GM13976 (cell line): ENCODE measurements at regions not wholly inside any gene's neighbourhood (a gene's known extent, or its start where the extent isn't known, plus 50 kb on each side); places are given as distances from the start of the nearest gene placed in this dataset.

Experiments used
- DNase-seq: peaks from one replicate; pipeline ENCODE4 v3.0.0; 2012; ENCODE audit warnings: low spot score
- in situ Hi-C: fragments of 300-500 bp; cut with MboI; formaldehyde crosslinking; loops from one replicate; pipeline ENCODE4 v1.12.0; 2022; ENCODE audit warnings: low sequenced_read_pairs, mixed read lengths, inconsistent platforms; ENCODE audit not compliant: unreplicated experiment
- TF ChIP-seq, protein P1 (sequence below): IDR thresholded peaks from 2 replicates; pipeline ENCODE4 v1.5.1; 2012; ENCODE audit warnings: borderline replicate concordance, mild to moderate bottlenecking; ENCODE audit not compliant: insufficient read depth; ENCODE audit errors: extremely low read depth, missing control alignments, control extremely low read depth

DNA sequence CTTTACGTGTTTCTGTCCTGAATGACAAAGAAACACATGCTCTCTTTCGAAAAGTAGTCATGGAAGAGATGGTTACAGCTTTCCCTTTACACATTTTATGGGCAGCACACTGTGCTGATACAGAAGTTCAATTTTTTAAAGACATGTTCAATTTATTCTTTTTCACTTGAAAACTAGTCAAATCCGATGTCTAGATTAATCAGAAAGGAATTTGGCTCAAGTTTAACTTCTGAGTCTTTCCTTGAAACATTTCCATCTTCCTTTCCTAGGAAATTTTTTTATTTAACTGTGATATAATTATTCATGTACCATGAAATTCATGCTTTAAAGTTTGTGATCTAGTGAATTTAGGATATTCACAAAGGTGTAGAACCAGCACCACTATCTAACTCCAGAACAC is 360.1 kb downstream of the TNS3 start:
- in situ Hi-C loops = no loop called here
- TF ChIP-seq, protein P1, sequence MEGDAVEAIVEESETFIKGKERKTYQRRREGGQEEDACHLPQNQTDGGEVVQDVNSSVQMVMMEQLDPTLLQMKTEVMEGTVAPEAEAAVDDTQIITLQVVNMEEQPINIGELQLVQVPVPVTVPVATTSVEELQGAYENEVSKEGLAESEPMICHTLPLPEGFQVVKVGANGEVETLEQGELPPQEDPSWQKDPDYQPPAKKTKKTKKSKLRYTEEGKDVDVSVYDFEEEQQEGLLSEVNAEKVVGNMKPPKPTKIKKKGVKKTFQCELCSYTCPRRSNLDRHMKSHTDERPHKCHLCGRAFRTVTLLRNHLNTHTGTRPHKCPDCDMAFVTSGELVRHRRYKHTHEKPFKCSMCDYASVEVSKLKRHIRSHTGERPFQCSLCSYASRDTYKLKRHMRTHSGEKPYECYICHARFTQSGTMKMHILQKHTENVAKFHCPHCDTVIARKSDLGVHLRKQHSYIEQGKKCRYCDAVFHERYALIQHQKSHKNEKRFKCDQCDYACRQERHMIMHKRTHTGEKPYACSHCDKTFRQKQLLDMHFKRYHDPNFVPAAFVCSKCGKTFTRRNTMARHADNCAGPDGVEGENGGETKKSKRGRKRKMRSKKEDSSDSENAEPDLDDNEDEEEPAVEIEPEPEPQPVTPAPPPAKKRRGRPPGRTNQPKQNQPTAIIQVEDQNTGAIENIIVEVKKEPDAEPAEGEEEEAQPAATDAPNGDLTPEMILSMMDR = no peak
- no peak for DNase-seq

DNA sequence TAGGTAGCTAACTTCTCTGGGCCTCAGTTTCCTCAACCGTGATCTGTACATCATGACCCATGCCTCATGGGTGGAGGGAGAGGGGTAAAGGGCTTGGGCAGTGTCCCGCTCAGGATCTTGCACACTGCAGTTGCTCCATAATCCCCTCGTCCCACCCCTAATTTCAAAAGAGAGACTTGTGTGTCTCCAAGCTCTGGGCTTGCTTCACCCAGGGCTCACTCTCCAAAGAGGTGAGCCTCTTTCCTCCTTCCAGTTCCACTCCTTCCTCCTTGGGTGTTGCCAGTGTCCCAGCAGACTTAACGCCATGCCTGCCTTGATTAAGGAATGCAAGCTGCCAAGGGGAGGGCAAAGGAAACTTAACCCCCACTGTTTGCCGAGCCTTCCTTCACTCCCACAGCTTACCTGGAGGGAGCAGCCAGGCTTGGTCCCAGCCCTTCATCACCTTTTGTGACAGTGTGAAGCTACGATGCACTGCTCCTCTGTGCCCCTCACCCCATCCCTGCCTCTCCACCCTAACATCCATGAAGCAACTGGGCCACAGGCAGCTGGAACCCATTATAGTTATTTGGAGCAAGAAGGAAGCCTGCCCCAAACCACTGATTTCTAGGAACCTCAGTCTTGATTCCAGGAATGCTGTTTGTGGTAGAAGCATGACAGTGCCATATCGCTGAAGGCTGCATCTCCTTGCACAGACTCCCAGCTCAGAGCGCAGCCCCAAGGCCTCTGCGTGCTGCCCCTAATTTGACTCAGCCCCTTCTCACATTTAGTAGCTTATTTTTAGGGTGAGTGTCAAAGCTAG is 363.3 kb downstream of the TNS3 start:
- in situ Hi-C loops = no loop called here
- TF ChIP-seq, protein P1 = no peak
- no peak for DNase-seq

DNA sequence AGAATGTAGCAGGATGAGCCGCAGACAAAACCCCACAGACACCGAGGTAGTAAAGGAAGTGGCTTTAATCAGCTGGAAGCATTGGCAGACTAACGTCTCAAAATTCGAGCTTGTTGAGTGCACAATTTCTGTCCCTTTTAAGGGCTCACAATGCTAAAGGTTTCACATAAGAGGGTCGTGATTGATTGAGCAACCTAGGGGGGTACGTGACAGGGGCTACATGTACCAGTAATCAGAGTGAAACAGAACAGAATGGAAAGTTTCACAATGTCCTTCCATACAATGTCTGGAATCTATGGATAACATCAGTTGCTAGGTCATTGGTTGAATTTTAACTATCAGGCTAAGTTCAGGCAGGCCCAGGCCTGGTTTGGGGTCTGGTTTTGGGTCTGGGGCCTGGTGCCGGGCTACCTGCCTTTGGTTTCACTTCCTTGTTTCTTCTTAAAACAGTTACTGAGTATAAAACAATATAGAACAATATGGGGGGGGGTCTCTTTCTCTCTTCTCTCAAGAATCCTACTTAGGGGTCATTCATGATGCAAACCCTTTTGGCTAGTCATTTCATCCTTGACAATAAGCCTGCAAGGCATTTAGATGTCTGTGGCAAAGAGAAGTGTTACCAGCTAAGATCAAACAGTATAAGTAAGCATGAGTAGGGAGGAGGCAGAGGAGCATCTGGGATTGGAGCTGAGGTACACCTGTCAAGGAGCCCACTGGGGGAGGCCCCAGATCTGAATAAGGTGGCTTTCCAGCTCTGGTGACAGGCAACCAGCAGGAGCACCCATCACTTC is 364.1 kb downstream of the TNS3 start:
- in situ Hi-C loops = no loop called here
- DNase-seq = no peak
- TF ChIP-seq, protein P1 = no peak

DNA sequence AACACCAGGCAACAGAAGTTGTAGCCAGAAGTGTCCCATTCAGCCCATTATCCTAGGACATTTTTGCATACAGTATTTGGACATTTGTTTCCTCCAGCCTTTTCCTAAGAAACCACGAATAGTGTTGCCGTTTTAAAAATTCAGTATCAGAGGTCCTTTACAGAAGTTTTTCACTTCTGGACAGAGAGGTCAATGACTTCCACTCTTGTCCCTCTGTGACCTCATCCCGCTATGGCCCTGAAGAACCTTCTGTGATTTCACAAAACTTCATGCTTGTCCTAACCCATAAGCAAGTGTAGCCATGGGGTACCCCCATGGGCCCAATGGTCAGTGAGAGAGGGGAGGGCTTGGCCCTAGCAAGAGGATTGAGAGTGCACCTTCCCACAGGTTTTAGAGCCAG is 364.8 kb downstream of the TNS3 start:
- in situ Hi-C loops = no loop called here
- TF ChIP-seq, protein P1 = no peak

DNA sequence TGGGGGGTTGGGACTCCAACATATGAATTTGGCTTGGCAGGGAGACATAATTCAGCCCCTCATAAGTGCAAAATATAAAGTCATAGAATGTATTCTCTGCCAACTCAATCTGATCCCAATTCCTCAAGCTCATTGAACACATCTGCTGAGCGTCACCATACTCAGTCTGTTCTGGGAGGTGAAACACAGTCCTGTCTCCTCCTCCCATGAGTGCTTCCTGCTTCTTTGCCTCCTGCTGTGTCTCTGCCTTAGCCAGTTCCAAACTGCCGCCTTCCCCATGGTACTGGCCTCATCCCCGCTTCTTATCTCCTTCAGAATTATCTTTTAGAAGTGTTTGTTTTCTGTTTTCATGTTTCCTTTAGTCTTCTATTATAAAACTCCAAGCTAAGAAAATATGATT is 365.5 kb downstream of the TNS3 start:
- TF ChIP-seq, protein P1 = no peak
- in situ Hi-C loops = no loop called here
- DNase-seq = no peak

More for the DNA sequence above, 364.8 kb downstream of the TNS3 start:
- DNase-seq = no peak

DNA sequence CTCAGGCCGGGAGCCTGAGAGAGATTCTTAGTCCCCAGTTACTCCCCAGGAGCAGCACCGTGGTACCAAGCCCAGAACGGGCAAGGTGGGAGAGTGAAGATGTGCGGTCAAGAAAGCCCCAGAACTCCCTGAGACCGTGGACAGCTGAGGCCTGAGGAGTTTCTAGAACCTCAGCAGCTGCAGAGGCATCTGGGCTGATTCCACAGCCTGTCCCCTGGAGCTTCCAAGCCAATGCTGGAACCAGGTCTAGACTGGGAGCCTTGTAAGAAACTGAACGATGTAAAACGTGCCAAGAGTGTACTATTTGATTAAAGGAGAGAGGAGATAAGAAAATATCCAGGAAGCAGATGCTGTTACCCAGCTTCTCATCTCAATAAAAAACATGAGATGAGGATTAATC is 366.3 kb downstream of the TNS3 start:
- in situ Hi-C loops = no loop called here

More for the DNA sequence above, 366.3 kb downstream of the TNS3 start:
- no peak for DNase-seq
- TF ChIP-seq, protein P1 = no peak
